H1 (cell line): ENCODE measurements at regions not wholly inside any gene's neighbourhood (a gene's known extent, or its start where the extent isn't known, plus 50 kb on each side); places are given as distances from the start of the nearest gene placed in this dataset.

Experiments used
- CHD2 ChIP-seq: IDR thresholded peaks from 2 replicates; pipeline ENCODE4 v1.6.1; 2012; ENCODE audit warnings: low read length, improper control_type of control experiment
- CTCF ChIP-seq, 3 experiments: IDR thresholded peaks; 1 replicate in 2 of 3; 2 replicates in 1 of 3; pipeline versions ENCODE4 v1.5.1 to v1.6.1; 2011; ENCODE audit warnings: low read length in 3 of 3, mild to moderate bottlenecking in 3 of 3, inconsistent platforms in 2 of 3, low read depth in 1 of 3, moderate library complexity in 1 of 3; ENCODE audit not compliant: insufficient read depth in 1 of 3; ENCODE audit errors: control extremely low read depth in 1 of 3
- EP300 ChIP-seq, 2 experiments: IDR thresholded peaks; 1 replicate in 1 of 2; 2 replicates in 1 of 2; pipeline ENCODE4 v1.6.1; 2011 to 2012; ENCODE audit warnings: low read depth in 2 of 2, low read length in 2 of 2, mild to moderate bottlenecking in 2 of 2, borderline replicate concordance in 1 of 2, inconsistent platforms in 1 of 2, moderate library complexity in 1 of 2
- EZH2 ChIP-seq: fragments of 200-600 bp; sonication (generic); IDR thresholded peaks from 2 replicates; pipeline ENCODE4 v1.7.1; 2012; ENCODE audit warnings: low read depth, mild to moderate bottlenecking, moderate library complexity, low read length, inconsistent platforms; ENCODE audit not compliant: severe bottlenecking
- KDM5A ChIP-seq: fragments of 200-600 bp; IDR thresholded peaks from 2 replicates; pipeline ENCODE4 v1.7.1; 2012; ENCODE audit warnings: mild to moderate bottlenecking, low read length, inconsistent platforms, mixed read lengths
- MAFK ChIP-seq: IDR thresholded peaks from 2 replicates; pipeline ENCODE4 v1.6.1; 2012; ENCODE audit warnings: low read depth, mild to moderate bottlenecking, improper control_type of control experiment, low read length
- POLR2A ChIP-seq, 2 experiments: IDR thresholded peaks; 1 replicate in 1 of 2; 2 replicates in 1 of 2; pipeline ENCODE4 v1.6.1; 2011; ENCODE audit warnings: low read depth in 2 of 2, low read length in 2 of 2, mild to moderate bottlenecking in 2 of 2; ENCODE audit errors: control extremely low read depth in 1 of 2
- POLR2AphosphoS5 ChIP-seq: IDR thresholded peaks from 2 replicates; pipeline ENCODE4 v1.6.1; 2011; ENCODE audit warnings: low read depth, low read length
- POU5F1 ChIP-seq: IDR thresholded peaks from 2 replicates; pipeline ENCODE4 v1.6.1; 2011; ENCODE audit warnings: low read depth, mild to moderate bottlenecking, low read length, moderate library complexity
- SRF ChIP-seq: IDR thresholded peaks from 2 replicates; pipeline ENCODE4 v1.6.1; 2011; ENCODE audit warnings: mild to moderate bottlenecking, low read depth, low read length, moderate library complexity
- ZNF274 ChIP-seq: IDR thresholded peaks from 2 replicates; pipeline ENCODE4 v1.7.0; 2012; ENCODE audit warnings: low read length, borderline replicate concordance; ENCODE audit errors: extremely low read depth
- TF ChIP-seq, protein P1 (sequence below): IDR thresholded peaks from 2 replicates; pipeline ENCODE4 v1.6.1; 2012; ENCODE audit warnings: low read length, inconsistent platforms

- TF ChIP-seq POLR2AphosphoS5, result no peak
- no peak for TF ChIP-seq CTCF (IDR thresholded peaks at IDR 0.05; ENCODE audit: control extremely low read depth in 1 of 3, insufficient read depth in 1 of 3, low read depth in 1 of 3, low read length in 3 of 3)
- no peak for TF ChIP-seq ZNF274
- no peak for TF ChIP-seq MAFK
- no peak for TF ChIP-seq POLR2A (IDR thresholded peaks at IDR 0.05; ENCODE audit: control extremely low read depth in 1 of 2, low read depth in 2 of 2, low read length in 2 of 2)
- no peak for TF ChIP-seq KDM5A
- no peak for TF ChIP-seq POU5F1
- TF ChIP-seq, protein P1, sequence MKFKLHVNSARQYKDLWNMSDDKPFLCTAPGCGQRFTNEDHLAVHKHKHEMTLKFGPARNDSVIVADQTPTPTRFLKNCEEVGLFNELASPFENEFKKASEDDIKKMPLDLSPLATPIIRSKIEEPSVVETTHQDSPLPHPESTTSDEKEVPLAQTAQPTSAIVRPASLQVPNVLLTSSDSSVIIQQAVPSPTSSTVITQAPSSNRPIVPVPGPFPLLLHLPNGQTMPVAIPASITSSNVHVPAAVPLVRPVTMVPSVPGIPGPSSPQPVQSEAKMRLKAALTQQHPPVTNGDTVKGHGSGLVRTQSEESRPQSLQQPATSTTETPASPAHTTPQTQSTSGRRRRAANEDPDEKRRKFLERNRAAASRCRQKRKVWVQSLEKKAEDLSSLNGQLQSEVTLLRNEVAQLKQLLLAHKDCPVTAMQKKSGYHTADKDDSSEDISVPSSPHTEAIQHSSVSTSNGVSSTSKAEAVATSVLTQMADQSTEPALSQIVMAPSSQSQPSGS, result no peak
- TF ChIP-seq EP300 (IDR thresholded peaks at IDR 0.05; ENCODE audit: borderline replicate concordance in 1 of 2, low read depth in 2 of 2, low read length in 2 of 2), result no peak
- TF ChIP-seq SRF, result no peak
- TF ChIP-seq CHD2, result no peak
- no peak for TF ChIP-seq EZH2
Measured at GRCh38 chr13:63851526-63851925, 2435.9 kb upstream of the PCDH20 start.
